ENCODE measurements at regions not wholly inside any gene's neighbourhood (a gene's known extent, or its start where the extent isn't known, plus 50 kb on each side); places are given as distances from the start of the nearest gene placed in this dataset.

GRCh38 chr13:104297075-104297474 is 1230.9 kb upstream of the SLC10A2 start:
- no peak overlapping the region for H3K23ac ChIP-seq (ENCODE audit: insufficient read length)
- no peak overlapping the region for H4K5ac ChIP-seq (ENCODE audit: insufficient read length, low read depth, low read length)
- H3K79me1 ChIP-seq (ENCODE audit: low read depth, low read length) = no peaks in the 10 kb centered on the region
- no peak overlapping the region for H3K56ac ChIP-seq (replicated peaks; ENCODE audit: insufficient read length, low read depth, low read length)
- H3K9ac ChIP-seq (replicated peaks in 1 of 4; ENCODE audit: extremely low read depth in 1 of 4, low read depth in 3 of 4, low read length in 3 of 4) = no peak overlapping the region
- no peak overlapping the region for H4K91ac ChIP-seq (replicated peaks; ENCODE audit: insufficient read length, low read length)
- H3K14ac ChIP-seq (ENCODE audit: insufficient read length) = no peak overlapping the region
- no peak overlapping the region for H3K27ac ChIP-seq (ENCODE audit: low read depth, low read length)
- H3K4me1 ChIP-seq (replicated peaks in 1 of 4; ENCODE audit: control insufficient read depth in 3 of 4, insufficient read depth in 4 of 4, low read length in 3 of 4) = no peaks in the 10 kb centered on the region
- no peaks in the 10 kb centered on the region for H3K23me2 ChIP-seq (ENCODE audit: low read depth, low read length)
- no peak overlapping the region for H3K4me2 ChIP-seq (ENCODE audit: insufficient read depth in 1 of 2, low read depth in 2 of 2, low read length in 2 of 2)
- no peak overlapping the region for H2AK5ac ChIP-seq (ENCODE audit: low read depth, low read length)
- FAIRE-seq (no peak), DNase-seq (ENCODE audit: low read depth in 1 of 2, low spot score in 2 of 2) (no peak)
- H2AFZ ChIP-seq (ENCODE audit: low read length) = no peak overlapping the region
- H4K20me1 ChIP-seq (replicated peaks in 1 of 2; ENCODE audit: control insufficient read depth in 1 of 2, insufficient read depth in 2 of 2, low read length in 2 of 2) = no peaks in the 10 kb centered on the region
- POLR2A ChIA-PET (ENCODE audit: partially characterized antibody) = no interaction called here
- H3K4ac ChIP-seq (replicated peaks; ENCODE audit: insufficient read length, low read depth, low read length) = no peak overlapping the region
- CTCF ChIA-PET (ENCODE audit: partially characterized antibody) = interaction anchor here (0.5 kb wide), 1 partner anchor 341 kb away, joined by 3 read pairs; no protein-coding TSS in a partner anchor
- H4K8ac ChIP-seq (ENCODE audit: extremely low read depth, insufficient read depth, low read length) = no peak overlapping the region
- H3K36me3 ChIP-seq (ENCODE audit: control insufficient read depth in 2 of 4, insufficient read depth in 4 of 4, low read length in 3 of 4) = no peaks in the 10 kb centered on the region
- no peaks in the 10 kb centered on the region for H3K9me3 ChIP-seq (ENCODE audit: insufficient read depth in 2 of 2, low read depth in 1 of 2, low read length in 1 of 2)
- H3K18ac ChIP-seq (ENCODE audit: extremely low read depth, low read length) = no peak overlapping the region
- no peak overlapping the region for H2BK12ac ChIP-seq (ENCODE audit: low read depth, low read length)
- no peak overlapping the region for H2BK5ac ChIP-seq (ENCODE audit: low read depth, low read length)
- no peak overlapping the region for H2BK15ac ChIP-seq (ENCODE audit: low read length)
- H2BK20ac ChIP-seq (ENCODE audit: low read length) = no peak overlapping the region
- no peak overlapping the region for H2BK120ac ChIP-seq (replicated peaks; ENCODE audit: low read depth, low read length)
- no peak overlapping the region for H3K4me3 ChIP-seq (ENCODE audit: extremely low read depth in 1 of 4, insufficient read depth in 2 of 4, low read depth in 3 of 4, low read length in 4 of 4)
- H3K27me3 ChIP-seq (replicated peaks in 1 of 4; ENCODE audit: control insufficient read depth in 3 of 4, extremely low read depth in 1 of 4, insufficient read depth in 3 of 4, low read length in 3 of 4) = no peaks in the 10 kb centered on the region
- 94% methylated on average over 2 of the region's 2 CpGs; no CpG with 5 or more reads in 1 of the 2 experiments for WGBS, 2 experiments (ENCODE audit: extremely low coverage in 1 of 2, insufficient coverage in 1 of 2, insufficient read length in 1 of 2, insufficient replicate concordance in 2 of 2, low coverage in 1 of 2, low lambda C conversion rate in 2 of 2, missing lambda C conversion rate in 1 of 2)
- no peaks in the 10 kb centered on the region for H3K79me2 ChIP-seq (ENCODE audit: control insufficient read depth in 1 of 2, insufficient read depth in 2 of 2, low read length in 2 of 2)
- TF ChIP-seq FOSL1 (IDR thresholded peaks at IDR 0.05; ENCODE audit: insufficient read depth, low read depth, low read length) = no peak
- TF ChIP-seq CTBP2 (IDR thresholded peaks at IDR 0.05; ENCODE audit: borderline replicate concordance, insufficient read depth, insufficient read length, low read length) = no peak
- no peak for TF ChIP-seq E2F6 (IDR thresholded peaks at IDR 0.05)
- TF ChIP-seq JUN (IDR thresholded peaks at IDR 0.05; ENCODE audit: low read depth, low read length) = no peak
- TF ChIP-seq POU5F1 (IDR thresholded peaks at IDR 0.05; ENCODE audit: low read depth, low read length) = no peak
- no peak for TF ChIP-seq KDM5A (IDR thresholded peaks at IDR 0.05; ENCODE audit: low read length)
